Activated CD4-positive, alpha-beta T cell treated with anti-CD3 and anti-CD28 coated beads, Interleukin-2, amount 50 U/mL, for 16 hours (primary cell): ENCODE measurements at regions not wholly inside any gene's neighbourhood (a gene's known extent, or its start where the extent isn't known, plus 50 kb on each side); places are given as distances from the start of the nearest gene placed in this dataset.
"Not testable (repeated sequence)": the region's sequence is repeated elsewhere in the genome, so short reads cannot be mapped to it uniquely, and the experiment has no call there.

Source experiments
- DNase-seq: peaks from one replicate; pipeline ENCODE4 v3.0.0-alpha.2; 2020

DNA sequence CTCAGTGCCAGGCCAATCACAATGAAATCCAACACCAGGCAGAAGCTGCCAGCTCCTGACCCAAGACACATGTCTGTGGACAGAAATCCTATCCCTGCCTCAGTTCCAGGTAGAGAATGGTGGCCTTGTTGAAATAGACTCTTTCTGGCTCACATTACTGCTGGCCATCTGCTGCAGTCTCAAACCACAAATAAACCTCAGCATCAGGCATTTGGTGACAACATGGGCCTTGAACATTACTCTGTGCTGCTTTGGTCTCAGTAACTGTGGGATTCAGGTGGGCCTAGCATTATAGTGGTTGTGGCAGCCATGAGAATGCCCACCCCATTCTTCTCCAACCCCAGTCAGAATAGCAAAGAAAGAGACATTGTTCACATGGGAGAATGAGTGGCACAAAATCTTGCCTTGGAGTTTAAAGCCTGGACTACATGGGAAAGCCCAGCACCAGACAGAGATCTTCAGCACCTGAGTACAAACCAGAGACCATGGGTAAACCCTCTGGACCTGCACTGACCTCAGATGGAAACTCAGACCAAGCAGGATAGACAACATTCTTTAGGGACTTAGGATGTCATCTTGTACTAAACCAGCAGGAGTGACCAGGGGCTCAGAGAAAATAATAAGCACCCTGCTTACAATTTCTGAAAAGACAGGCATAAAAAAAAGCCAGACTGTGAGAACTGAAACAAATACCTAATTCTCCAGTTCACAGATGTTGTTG is 50.4 kb upstream of the TRAM1L1 start:
- no peak for DNase-seq

DNA sequence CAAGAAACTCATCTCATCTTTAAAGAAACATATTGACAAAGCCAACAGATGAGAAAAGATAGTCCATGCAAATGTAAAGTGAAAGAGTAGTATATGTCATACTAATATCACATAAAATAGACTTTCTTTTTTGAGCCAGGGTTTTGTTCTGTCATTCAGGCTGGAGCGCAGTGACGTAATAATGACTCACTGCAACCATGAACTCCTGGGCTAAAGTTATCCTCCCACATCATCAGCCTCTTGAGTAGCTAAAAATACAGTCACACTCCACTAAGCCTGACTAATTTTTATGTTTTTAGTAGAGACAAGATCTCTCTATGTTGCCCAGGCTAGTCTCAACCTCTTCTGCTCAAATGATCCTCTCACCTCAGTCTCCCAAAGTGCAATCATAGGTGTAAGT is 51.8 kb upstream of the TRAM1L1 start:
- no peak for DNase-seq

DNA sequence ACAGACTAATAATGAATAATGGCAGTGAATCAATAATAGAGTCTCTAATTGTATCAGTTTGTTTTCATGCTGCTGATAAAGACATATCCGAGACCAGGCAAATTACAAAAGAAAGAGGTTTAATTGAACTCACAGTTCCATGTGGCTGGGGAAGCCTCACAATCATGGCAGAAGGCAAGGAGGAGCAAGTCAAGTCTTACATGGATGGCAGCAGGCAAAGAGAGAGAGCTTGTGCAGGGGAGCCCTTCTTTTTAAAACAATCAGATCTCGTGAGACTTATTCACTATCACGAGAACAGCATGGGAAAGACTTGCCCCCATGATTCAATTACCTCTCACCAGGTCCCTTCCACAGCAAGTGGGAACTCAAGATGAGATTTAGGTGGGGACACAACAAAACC is 53.4 kb upstream of the TRAM1L1 start:
- DNase-seq = not testable (repeated sequence)

DNA sequence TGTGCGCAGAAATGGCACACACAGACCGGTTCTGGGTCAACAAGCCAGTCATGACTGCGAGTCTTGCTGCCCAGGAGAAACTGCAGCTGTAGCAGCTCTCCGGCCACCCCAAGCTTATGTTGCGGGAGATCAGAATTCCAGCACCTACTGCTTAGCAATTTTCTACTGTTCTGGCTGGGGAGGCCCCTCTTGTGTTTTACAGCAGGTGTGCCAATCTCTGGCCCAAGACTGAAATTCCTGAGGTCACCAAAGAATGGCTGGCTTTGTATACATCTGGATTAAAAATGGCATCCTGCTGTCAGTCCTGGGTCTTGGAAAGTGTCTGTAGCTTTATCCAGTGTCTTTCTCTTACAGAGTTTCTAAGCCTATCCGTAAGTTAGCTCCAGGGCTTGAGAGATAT is 68.9 kb upstream of the TRAM1L1 start:
- DNase-seq = no peak

DNA sequence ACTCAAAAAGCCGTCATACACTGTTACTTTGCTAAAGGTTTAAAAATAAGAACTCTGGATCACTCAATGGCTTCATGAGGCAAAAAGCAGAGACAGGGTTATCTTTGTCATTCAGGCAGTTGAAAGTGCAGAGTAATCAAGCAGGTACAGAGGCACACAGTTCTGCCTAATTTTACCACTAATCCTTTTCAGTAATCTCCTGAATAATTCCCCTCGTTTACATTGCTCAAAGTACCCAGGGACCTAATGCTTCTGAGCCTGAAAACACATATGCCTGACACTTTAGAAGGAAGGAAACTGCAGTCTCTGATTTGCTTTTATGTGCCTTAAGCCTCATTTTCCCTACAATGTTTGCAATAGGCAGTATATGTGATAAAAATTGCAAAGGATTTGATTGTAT is 71.4 kb upstream of the TRAM1L1 start:
- no peak for DNase-seq

DNA sequence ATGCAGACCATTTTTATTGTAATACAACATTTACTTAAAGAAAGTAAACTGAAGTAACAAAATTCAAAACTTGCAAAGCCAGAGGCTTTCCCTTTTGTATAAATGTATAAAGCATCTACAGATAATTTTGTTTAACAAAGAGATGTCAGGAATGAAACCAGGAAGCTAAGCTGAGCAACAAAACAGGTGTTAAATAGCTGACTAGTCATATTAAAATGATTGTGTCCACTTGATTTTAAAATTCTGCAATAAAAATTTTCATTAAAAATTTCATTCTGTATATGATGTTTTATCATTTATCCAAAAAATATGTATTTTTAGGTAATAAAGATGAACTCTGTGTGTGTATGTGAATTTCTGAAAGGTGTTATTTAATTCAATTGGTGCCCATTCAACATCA is 72.0 kb upstream of the TRAM1L1 start:
- no peak for DNase-seq

DNA sequence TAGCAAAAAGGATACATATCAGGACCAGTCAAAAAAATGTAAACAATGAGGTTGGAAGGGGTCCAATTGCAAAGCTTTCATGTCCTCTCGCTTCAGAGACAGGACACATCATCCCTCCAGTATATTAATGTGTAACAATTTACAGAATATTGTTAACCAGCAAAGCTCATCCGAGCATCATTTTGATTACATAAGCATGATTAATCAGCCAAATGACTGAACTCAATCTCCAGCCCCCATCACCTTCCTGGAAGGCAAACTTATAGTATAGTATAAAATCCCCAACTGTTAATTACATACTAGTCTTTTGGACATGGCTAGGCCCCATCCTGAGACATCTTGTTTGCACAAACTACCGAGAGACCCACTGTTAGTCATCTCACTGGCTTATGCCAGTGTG is 77.6 kb upstream of the TRAM1L1 start:
- DNase-seq = no peak

DNA sequence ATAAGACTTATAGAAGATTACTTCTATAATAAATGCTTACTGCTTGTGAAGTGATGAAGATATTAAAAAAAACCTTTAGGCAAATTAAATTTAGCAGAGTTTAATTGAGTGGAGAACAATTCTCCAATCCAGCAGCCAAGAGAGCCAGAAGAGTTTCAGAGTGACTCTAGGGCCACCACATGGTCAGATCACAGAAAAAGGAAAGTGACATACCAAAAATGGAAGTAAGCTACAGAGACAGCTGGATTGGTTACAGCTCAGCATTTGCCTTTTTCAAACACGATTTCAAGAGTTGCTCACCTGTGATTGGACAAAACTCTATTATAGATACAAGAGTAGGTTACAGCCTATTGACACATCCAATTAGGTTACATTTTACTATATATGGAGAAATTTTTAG is 79.0 kb upstream of the TRAM1L1 start:
- DNase-seq = no peak

DNA sequence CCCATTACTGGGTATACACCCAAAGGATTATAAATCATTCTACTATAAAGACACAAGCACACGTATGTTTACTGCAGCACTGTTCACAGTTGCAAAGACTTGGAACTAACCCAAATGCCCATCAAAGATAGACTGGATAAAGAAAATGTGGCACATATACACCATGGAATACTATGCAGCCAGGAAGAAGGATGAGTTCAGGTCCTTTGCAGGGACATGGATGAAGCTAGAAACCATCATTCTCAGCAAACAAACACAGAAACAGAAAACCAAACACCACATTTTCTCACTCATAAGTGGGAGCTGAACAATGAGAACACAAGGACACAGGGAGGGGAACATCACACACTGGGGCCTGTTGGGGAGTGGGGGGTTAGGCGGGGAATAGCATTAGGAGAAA is 90.0 kb upstream of the TRAM1L1 start:
- DNase-seq = not testable (repeated sequence)

DNA sequence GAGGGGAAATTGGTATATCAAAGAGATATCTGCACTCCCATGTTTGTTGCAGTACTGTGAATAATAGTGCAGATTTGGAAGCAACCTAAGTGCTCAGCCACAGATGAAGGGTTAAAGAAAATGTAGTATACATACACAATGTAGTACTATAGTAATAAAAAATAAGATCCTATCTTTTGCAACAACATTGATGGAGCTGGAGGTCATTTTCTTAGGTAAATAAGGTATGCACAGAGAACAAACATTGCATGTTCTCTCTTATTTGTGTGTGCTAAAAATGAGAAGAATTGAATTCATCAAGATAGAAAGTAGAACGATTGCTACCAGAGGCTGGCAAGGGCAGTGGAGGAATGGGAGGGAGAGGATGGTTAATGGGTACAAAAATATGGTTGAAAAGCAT is 117.9 kb upstream of the TRAM1L1 start:
- DNase-seq = no peak

DNA sequence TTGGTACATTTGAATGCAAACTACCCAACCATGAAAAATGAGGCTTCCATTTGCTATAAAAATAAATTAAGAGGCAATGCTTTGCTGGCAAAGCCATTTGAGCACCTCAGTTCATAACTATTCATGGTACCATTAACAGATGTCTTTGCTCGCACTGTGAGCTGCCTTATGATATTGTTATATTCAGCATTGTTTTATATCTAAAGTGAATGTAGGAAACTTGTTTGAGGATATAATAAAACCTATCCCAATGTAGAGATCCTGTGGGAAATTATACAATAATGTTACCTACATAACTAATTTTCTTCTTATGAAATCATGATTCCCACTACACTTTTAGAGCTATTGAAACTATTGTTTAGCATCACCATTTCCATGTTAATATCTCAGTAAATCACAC is 125.2 kb upstream of the TRAM1L1 start:
- no peak for DNase-seq

DNA sequence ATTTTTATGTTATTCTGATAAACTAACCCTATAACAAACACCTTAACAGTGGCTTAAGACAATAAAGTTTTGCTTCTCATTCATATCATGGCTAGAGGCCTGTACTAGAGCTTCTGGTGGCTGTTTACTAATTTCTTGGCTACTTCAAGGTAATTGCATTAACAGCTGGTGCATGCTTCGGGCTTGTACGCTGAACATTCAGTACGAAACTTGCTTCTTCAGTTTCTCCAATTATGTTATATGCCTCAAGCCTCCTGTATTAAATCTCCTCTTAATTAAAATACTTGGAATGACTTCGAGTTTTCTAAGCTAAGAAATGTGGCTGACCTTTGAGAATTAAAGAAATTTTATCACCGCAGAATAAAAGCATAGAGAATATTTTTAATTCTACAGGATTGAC is 138.9 kb upstream of the TRAM1L1 start:
- DNase-seq = no peak

DNA sequence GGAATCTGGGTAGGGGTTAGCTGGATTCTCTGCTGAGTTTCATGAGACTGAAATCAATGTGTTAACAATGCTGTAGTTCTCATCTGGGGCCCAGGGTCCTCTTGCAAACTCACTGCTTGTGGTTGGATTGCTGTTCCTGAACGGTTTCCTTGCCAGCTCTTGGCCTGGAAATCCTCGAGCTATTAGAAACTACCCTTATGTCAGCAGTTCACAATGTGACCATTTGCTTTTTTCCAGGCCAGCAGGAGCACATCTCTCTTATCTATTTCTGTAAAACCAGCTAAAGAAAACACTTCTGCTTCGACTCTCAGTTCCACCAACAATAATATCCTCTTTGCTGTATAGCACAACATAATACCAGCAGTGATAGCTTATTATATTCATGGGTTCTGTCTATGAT is 140.1 kb upstream of the TRAM1L1 start:
- no peak for DNase-seq

DNA sequence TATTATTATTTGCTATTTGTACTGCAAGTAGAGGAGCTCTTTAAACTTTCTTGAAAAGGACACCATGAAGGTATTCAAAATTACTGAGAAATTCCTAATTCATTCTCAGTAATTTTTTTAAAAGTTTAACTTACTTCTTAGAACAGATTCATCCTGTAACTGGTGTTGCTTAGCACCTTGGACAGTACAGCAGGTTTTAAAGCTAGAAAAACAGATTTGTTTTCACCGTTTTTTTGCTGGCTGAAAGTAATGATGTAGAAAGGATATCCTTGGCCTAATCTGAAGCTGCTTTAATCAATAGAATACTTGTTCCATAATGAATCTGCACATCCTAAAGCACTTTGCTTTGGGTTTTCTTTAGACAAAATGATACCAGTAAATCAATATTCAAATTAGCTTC is 142.5 kb upstream of the TRAM1L1 start:
- no peak for DNase-seq

DNA sequence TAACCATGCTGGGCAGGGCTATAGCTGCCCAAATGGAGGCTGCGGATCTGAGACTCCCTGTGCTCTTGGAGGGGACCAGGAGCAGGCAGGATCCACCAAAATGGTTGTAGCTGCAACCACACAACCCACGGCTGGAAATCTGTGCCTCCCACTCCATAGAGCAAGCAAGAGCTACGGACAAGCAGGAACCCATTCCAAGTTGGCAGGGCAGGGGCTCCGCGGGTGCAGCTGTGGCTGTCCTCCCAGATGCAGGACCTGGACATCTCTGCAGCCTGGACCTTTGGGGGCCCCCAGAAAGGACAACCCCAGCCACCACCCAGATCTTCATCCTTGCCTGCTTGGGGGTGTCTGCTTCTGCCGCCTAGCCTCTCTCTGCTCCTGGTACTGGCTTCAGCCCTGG is 154.1 kb upstream of the TRAM1L1 start:
- DNase-seq = no peak

DNA sequence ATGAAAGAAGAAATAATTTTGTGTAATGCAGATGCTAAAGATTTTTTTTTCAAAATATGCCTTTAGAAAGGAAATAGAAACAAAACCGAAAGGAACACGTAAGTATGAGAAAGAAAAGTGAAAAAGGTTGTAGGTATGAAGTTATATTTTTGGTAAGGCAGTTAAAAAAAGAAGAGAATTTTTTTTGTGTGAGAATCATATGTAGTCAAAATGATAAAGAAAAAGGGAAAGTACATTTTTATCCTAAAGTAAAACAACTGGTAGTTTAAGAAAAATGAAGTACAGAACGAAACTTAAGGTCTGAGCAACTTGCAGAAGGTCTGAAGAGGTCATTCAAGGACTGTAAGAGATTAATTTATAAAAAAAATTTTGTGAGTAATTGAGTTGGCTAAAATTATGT is 164.0 kb upstream of the TRAM1L1 start:
- no peak for DNase-seq

DNA sequence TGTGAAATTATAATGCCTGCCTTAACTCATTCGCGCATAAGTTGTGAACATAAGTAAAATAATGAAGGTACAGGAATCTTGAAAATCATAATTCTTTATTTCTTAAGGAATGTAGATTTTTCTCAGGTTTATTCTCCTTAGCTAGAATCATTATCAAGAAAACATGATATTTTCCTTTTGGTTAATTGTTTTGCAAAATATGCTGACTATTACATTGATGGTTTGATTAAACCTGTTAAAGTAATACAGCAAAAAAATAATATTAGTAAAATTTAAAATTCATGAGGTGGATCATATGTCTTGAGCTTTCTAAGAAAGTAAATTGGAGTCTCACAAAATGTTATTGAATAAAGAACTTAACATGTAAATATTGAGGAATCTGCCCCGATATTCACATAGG is 178.7 kb upstream of the TRAM1L1 start:
- no peak for DNase-seq

DNA sequence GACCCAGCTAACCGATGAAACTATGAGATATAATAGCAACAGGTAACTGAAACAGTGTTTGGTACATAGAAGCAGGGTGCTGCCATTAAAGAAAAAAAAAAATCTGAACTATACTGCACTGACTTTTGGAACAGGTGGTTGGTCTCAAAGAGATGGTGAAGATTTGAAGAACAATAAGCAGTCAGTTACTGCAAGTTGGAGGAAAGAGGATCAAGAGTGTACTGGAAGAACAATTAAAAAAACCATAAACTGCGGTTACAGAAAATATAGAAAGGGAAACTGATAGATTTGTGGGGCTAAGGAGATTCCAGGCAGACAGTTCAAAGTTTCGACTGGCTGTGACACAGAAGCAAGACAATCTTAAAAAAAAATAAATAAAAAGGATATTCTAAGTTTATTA is 181.9 kb upstream of the TRAM1L1 start:
- DNase-seq = no peak

DNA sequence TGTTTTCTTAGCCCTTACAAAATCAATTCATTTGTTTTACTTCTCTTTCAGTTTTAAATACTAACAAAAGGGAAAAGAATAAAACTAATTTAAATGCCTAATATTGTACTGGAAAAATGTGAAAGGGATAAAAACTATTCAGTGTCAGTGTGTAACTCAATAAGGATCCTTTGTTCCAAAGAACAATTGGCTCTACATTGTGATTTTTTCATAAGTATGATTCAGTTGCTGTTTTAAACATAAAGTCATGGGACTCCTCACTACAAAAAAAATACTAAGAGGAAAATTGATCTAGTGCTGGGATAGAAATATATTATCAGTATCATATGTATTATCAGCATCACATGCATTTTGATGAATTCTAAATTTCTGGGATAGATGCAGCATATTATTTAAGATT is 199.4 kb upstream of the TRAM1L1 start:
- no peak for DNase-seq

DNA sequence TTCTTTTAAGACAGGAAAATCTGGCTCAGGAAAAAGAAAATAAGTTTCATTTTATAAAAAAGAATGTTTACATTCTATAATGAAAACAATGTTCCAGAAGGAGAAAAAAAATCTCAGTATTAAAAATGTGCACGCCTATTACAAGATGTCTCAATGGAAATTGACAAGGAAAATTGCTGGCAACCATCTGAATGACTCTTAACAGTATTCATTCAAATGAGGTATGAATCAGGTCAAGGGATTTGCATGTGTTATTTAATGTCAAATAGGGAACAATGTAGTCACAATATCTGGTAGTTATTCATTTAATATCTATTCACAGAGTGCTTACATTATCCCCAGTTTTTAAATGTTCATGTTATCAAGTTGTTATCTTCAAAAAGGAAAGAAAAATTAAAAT is 208.4 kb upstream of the TRAM1L1 start:
- DNase-seq = no peak

DNA sequence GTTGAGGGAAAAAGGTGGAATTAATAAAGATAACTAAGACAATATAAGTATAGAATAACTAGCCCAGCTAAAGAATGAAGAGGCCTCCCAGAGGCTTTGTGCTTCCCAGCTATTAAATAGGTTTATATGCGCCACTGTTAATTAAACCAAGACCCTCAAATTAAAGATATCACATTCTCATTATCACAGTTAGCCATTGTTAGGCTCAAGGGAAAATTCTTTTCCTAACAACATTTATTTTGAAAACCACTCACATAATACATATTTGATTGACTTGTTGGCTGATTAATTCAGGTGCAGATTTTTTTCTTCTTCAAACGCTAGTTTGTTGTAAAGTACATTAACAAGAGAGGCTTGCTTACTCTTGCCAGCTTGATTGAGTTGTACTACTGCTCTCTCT is 216.8 kb upstream of the TRAM1L1 start:
- no peak for DNase-seq

DNA sequence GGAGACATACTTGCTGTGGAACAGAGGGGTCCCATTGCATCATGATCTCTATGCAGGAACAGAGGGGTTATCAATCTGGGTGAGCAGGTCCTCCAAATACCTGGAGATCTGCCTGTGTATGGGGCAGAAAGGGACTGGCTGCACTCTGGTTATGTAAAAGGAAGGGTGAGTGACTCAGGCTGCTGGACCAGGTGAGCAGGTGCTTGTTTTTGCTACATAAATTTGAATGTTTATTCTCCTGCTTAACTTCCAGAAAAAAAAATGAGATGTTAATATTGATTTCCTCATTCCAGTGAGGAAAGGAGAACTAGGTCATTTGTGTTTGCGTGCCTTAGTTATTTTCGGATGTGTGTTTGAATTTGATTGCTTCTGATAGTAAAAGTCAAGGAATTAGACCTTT is 225.8 kb upstream of the TRAM1L1 start:
- no peak for DNase-seq

DNA sequence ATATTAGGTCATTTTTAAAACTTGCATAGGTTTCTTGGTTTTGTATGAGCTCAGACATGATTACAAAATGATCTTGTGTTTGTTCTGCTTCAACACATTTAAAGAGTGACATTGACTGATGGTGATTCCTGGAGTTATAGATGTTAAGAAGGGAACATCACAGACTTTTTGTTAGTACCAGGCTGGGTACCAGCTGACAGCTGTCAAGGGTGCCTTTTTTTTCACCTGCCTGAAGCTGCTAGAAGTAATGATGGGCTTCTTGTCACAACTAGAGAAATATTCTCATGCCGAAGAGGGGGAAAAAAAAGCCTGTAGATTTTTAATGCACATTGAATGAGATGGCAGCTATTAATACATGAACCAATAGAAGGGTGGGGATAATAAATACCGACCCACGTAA is 226.6 kb upstream of the TRAM1L1 start:
- DNase-seq = no peak

DNA sequence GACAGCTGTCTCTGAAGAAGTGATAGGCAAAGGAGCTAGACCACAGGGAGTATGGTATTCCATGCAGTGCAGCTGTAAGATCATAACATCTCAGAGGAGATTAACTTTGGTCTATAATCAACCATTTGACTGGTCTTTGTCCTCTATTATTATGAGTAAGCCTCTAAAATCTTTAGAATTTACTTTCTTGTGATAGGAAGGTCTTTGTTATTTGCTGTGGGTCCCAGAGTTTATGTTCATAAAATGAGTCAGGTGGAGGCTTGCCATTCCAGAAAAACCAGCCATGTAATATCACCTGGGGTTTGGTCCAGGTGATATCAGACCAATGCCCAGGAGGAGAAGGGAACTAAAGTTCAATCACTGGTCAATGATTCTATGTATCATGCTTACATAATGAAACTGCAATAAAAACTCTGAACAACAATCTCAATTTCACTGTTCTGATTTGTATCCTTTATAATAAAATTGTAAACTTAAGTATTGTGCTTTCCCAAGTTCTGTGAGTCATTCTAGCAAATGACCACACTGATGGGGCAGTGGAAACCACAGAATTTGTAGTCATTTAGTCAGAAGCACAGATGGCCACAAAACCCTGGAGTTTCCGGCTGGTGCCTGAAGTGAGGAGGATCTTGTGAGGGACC is 239.6 kb upstream of the TRAM1L1 start:
- DNase-seq = no peak

DNA sequence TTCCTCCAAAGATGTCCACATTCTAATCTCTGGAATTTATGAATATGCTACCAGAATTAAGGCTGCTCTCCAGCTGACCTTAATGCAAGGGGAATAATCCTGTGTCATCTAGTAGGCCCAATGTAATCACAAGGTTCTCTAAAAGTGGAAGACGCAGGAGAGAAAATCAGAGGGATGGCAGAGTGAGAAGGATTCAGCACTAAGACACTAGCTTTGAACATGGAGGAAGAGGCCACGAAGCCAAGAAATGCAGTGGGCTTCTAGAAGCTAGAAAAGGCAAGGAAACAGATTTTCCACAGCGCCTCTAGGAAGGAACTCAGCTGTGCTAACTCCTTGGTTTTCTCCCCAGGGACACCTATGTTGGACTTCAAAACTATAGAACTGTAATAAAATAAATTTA is 240.7 kb upstream of the TRAM1L1 start:
- no peak for DNase-seq
